Trophoblast cell (in vitro differentiated cells and primary cell): ENCODE measurements at regions not wholly inside any gene's neighbourhood (a gene's known extent, or its start where the extent isn't known, plus 50 kb on each side); places are given as distances from the start of the nearest gene placed in this dataset.

Experiments
- DNase-seq, 2 donors: peaks; one replicate each; pipeline ENCODE4 v3.0.0-alpha.2; 2016
- H2AFZ ChIP-seq: 2 replicates; pipeline ENCODE4 v1.6.1; 2013; ENCODE audit warnings: low read length, moderate library complexity, mild to moderate bottlenecking; ENCODE audit not compliant: insufficient read depth, poor library complexity
- H2AK5ac ChIP-seq: 2 replicates; pipeline ENCODE4 v1.6.1; 2013; ENCODE audit warnings: mild to moderate bottlenecking, low read length
- H2BK120ac ChIP-seq: 2 replicates; pipeline ENCODE4 v1.6.1; 2013; ENCODE audit warnings: low read length, mild to moderate bottlenecking, moderate library complexity; ENCODE audit not compliant: insufficient read depth, poor library complexity
- H2BK12ac ChIP-seq: 2 replicates; pipeline ENCODE4 v1.6.1; 2013; ENCODE audit warnings: mild to moderate bottlenecking, low read length, moderate library complexity
- H2BK5ac ChIP-seq: 2 replicates; pipeline ENCODE4 v1.6.1; 2013; ENCODE audit warnings: low read length, low read depth, moderate library complexity, mild to moderate bottlenecking; ENCODE audit not compliant: poor library complexity
- H3K14ac ChIP-seq: 2 replicates; pipeline ENCODE4 v1.6.1; 2013; ENCODE audit warnings: mild to moderate bottlenecking, low read length
- H3K18ac ChIP-seq: 2 replicates; pipeline ENCODE4 v1.6.1; 2013; ENCODE audit warnings: mild to moderate bottlenecking, low read length
- H3K23ac ChIP-seq: 2 replicates; pipeline ENCODE4 v1.6.1; 2013; ENCODE audit warnings: low read length
- H3K27ac ChIP-seq: 2 replicates; pipeline ENCODE4 v1.5.1; 2013; ENCODE audit warnings: low read depth, mild to moderate bottlenecking, inconsistent platforms, low read length, moderate library complexity
- H3K27me3 ChIP-seq: 2 replicates; pipeline ENCODE4 v1.6.1; 2013; ENCODE audit warnings: inconsistent platforms, mild to moderate bottlenecking, low read length, moderate library complexity; ENCODE audit not compliant: insufficient read depth
- H3K36me3 ChIP-seq, 2 experiments: 1 replicate in 1 of 2; 2 replicates in 1 of 2; pipeline ENCODE4 v1.6.1; 2013; ENCODE audit warnings: low read length in 2 of 2, mild to moderate bottlenecking in 2 of 2, moderate library complexity in 1 of 2; ENCODE audit not compliant: insufficient read depth in 2 of 2, control insufficient read depth in 1 of 2
- H3K4ac ChIP-seq: 2 replicates; pipeline ENCODE4 v1.6.1; 2013; ENCODE audit warnings: low read depth, mild to moderate bottlenecking, low read length, moderate library complexity
- H3K4me1 ChIP-seq, 2 experiments: 1 replicate in 1 of 2; 2 replicates in 1 of 2; pipeline ENCODE4 v1.6.1; 2013; ENCODE audit warnings: low read length in 2 of 2, mild to moderate bottlenecking in 2 of 2, moderate library complexity in 1 of 2; ENCODE audit not compliant: insufficient read depth in 2 of 2, control insufficient read depth in 1 of 2
- H3K4me2 ChIP-seq: 2 replicates; pipeline ENCODE4 v1.6.1; 2013; ENCODE audit warnings: inconsistent platforms, mild to moderate bottlenecking, low read length, moderate library complexity
- H3K4me3 ChIP-seq: 2 replicates; pipeline ENCODE4 v1.5.1; 2013; ENCODE audit warnings: mild to moderate bottlenecking, low read depth, low read length, inconsistent platforms
- H3K79me1 ChIP-seq: one replicate; pipeline ENCODE4 v1.6.1; 2013; ENCODE audit warnings: low read length
- H3K79me2 ChIP-seq: 2 replicates; pipeline ENCODE4 v1.6.1; 2013; ENCODE audit warnings: low read length, mild to moderate bottlenecking; ENCODE audit not compliant: control insufficient read depth, insufficient read depth, poor library complexity
- H3K9ac ChIP-seq: 2 replicates; pipeline ENCODE4 v1.6.1; 2013; ENCODE audit warnings: mild to moderate bottlenecking, low read length
- H3K9me3 ChIP-seq: 2 replicates; pipeline ENCODE4 v1.6.1; 2013; ENCODE audit warnings: low read depth, mild to moderate bottlenecking, control low read depth, inconsistent platforms, low read length; ENCODE audit not compliant: insufficient read depth
- H4K12ac ChIP-seq: 2 replicates; pipeline ENCODE4 v1.6.1; 2013; ENCODE audit warnings: low read depth, mild to moderate bottlenecking, low read length, moderate library complexity
- H4K8ac ChIP-seq: 2 replicates; pipeline ENCODE4 v1.6.1; 2013; ENCODE audit warnings: low read depth, mild to moderate bottlenecking, low read length, moderate library complexity
- H4K91ac ChIP-seq: one replicate; pipeline ENCODE4 v1.6.1; 2013; ENCODE audit warnings: low read depth, mild to moderate bottlenecking, low read length, moderate library complexity
- WGBS: extraction: QIAGEN DNeasy Blood & Tissue Kit; methylation state at CpG from one replicate; pipeline ENCODE4 v1.1.7; 2013; ENCODE audit warnings: missing lambda C conversion rate; ENCODE audit not compliant: insufficient read length, insufficient coverage; ENCODE audit errors: extremely low coverage; 5-methylcytosine and 5-hydroxymethylcytosine counted together

- Histone ChIP-seq H2BK12ac (no peak overlapping the region), H2BK5ac (no peak overlapping the region), H3K79me1 (no peaks in the 10 kb centered on the region), H3K79me2 (no peaks in the 10 kb centered on the region), H3K36me3 (no peaks in the 10 kb centered on the region), H3K18ac (no peak overlapping the region), H3K27me3 (no peaks in the 10 kb centered on the region), H4K8ac (no peak overlapping the region), H3K14ac (no peak overlapping the region), H3K9ac (no peak overlapping the region), H2BK120ac (no peak overlapping the region), H3K23ac (no peak overlapping the region), H3K4ac (no peak overlapping the region), H4K91ac (no peak overlapping the region), H3K4me1 (no peaks in the 10 kb centered on the region), H3K4me3 (no peak overlapping the region), H2AFZ (no peak overlapping the region), H4K12ac (no peak overlapping the region), H3K27ac (no peak overlapping the region), H3K4me2 (no peak overlapping the region), H2AK5ac (no peak overlapping the region), H3K9me3 (no peaks in the 10 kb centered on the region)
- DNase-seq = no peak
Measured at GRCh38 chr5:40321514-40321913, 358.2 kb upstream of the PTGER4 start.

GRCh38 chr5:40318395-40318794 lies 361.3 kb upstream of the PTGER4 start:
- H4K91ac ChIP-seq = no peak overlapping the region
- no peak overlapping the region for H3K14ac ChIP-seq
- no peak overlapping the region for H2AK5ac ChIP-seq
- DNase-seq = no peak
- H4K8ac ChIP-seq = no peak overlapping the region
- H3K4me1 ChIP-seq = no peaks in the 10 kb centered on the region
- no peak overlapping the region for H3K4me2 ChIP-seq
- H3K4me3 ChIP-seq = no peak overlapping the region
- H3K9me3 ChIP-seq = no peaks in the 10 kb centered on the region
- no peak overlapping the region for H2BK120ac ChIP-seq
- no peak overlapping the region for H3K18ac ChIP-seq
- H3K23ac ChIP-seq = no peak overlapping the region
- H3K79me2 ChIP-seq = no peaks in the 10 kb centered on the region
- no peak overlapping the region for H2AFZ ChIP-seq
- H3K79me1 ChIP-seq = no peaks in the 10 kb centered on the region
- no peak overlapping the region for H2BK5ac ChIP-seq
- no peaks in the 10 kb centered on the region for H3K36me3 ChIP-seq
- no peak overlapping the region for H3K4ac ChIP-seq
- H3K27ac ChIP-seq = no peak overlapping the region
- H4K12ac ChIP-seq = no peak overlapping the region
- no peaks in the 10 kb centered on the region for H3K27me3 ChIP-seq
- no peak overlapping the region for H3K9ac ChIP-seq
- H2BK12ac ChIP-seq = no peak overlapping the region

- H3K9ac ChIP-seq = no peak overlapping the region
- no peak overlapping the region for H3K4me2 ChIP-seq
- H3K79me1 ChIP-seq = no peaks in the 10 kb centered on the region
- DNase-seq = no peak
- H2BK12ac ChIP-seq = no peak overlapping the region
- H3K18ac ChIP-seq = no peak overlapping the region
- H3K27me3 ChIP-seq = no peaks in the 10 kb centered on the region
- no peak overlapping the region for H2AK5ac ChIP-seq
- no peak overlapping the region for H3K23ac ChIP-seq
- H4K91ac ChIP-seq = no peak overlapping the region
- no peak overlapping the region for H2BK5ac ChIP-seq
- no peak overlapping the region for H3K4ac ChIP-seq
- no peak overlapping the region for H3K4me3 ChIP-seq
- no peak overlapping the region for H4K8ac ChIP-seq
- no peaks in the 10 kb centered on the region for H3K79me2 ChIP-seq
- H3K4me1 ChIP-seq = no peaks in the 10 kb centered on the region
- H3K36me3 ChIP-seq = no peaks in the 10 kb centered on the region
- no CpG with 5 or more reads among the region's 3 CpGs for WGBS
- H4K12ac ChIP-seq = no peak overlapping the region
- H3K9me3 ChIP-seq = no peaks in the 10 kb centered on the region
- no peak overlapping the region for H3K27ac ChIP-seq
- no peak overlapping the region for H2BK120ac ChIP-seq
- H2AFZ ChIP-seq = no peak overlapping the region
- H3K14ac ChIP-seq = no peak overlapping the region
Measured at GRCh38 chr5:40317023-40317422, 362.7 kb upstream of the PTGER4 start.

- H3K14ac ChIP-seq = no peak overlapping the region
Measured at GRCh38 chr5:40315126-40315525, 364.6 kb upstream of the PTGER4 start.

GRCh38 chr5:40314275-40314674 lies 365.4 kb upstream of the PTGER4 start:
- H3K36me3 ChIP-seq = no peaks in the 10 kb centered on the region
- H2BK12ac ChIP-seq = no peak overlapping the region
- no peak overlapping the region for H4K12ac ChIP-seq
- H2BK5ac ChIP-seq = no peak overlapping the region
- H3K4me1 ChIP-seq = no peaks in the 10 kb centered on the region
- no peak overlapping the region for H3K27ac ChIP-seq
- H3K18ac ChIP-seq = no peak overlapping the region
- H3K4ac ChIP-seq = no peak overlapping the region
- H3K23ac ChIP-seq = no peak overlapping the region
- H2BK120ac ChIP-seq = no peak overlapping the region
- no peaks in the 10 kb centered on the region for H3K27me3 ChIP-seq
- no peak overlapping the region for H3K4me3 ChIP-seq
- no peak overlapping the region for H4K8ac ChIP-seq
- H3K79me2 ChIP-seq = no peaks in the 10 kb centered on the region
- no peaks in the 10 kb centered on the region for H3K79me1 ChIP-seq
- H4K91ac ChIP-seq = no peak overlapping the region
- H3K14ac ChIP-seq = no peak overlapping the region
- H3K4me2 ChIP-seq = no peak overlapping the region
- no peak for DNase-seq
- no CpG with 5 or more reads among the region's 2 CpGs for WGBS
- no peaks in the 10 kb centered on the region for H3K9me3 ChIP-seq
- H3K9ac ChIP-seq = no peak overlapping the region
- no peak overlapping the region for H2AK5ac ChIP-seq
- no peak overlapping the region for H2AFZ ChIP-seq

More at GRCh38 chr5:40315126-40315525, 364.6 kb upstream of the PTGER4 start:
- WGBS = no CpG with 5 or more reads among the region's 1 CpG
- H3K4ac ChIP-seq = no peak overlapping the region
- DNase-seq = no peak
- no peak overlapping the region for H2BK5ac ChIP-seq
- H3K27me3 ChIP-seq = no peaks in the 10 kb centered on the region
- H2AFZ ChIP-seq = no peak overlapping the region
- H3K79me2 ChIP-seq = no peaks in the 10 kb centered on the region
- H3K4me2 ChIP-seq = no peak overlapping the region
- H2BK12ac ChIP-seq = no peak overlapping the region
- no peak overlapping the region for H3K18ac ChIP-seq
- no peaks in the 10 kb centered on the region for H3K79me1 ChIP-seq
- no peak overlapping the region for H3K4me3 ChIP-seq
- H4K12ac ChIP-seq = no peak overlapping the region
- H3K36me3 ChIP-seq = no peaks in the 10 kb centered on the region
- no peak overlapping the region for H3K27ac ChIP-seq
- H4K91ac ChIP-seq = no peak overlapping the region
- H3K23ac ChIP-seq = no peak overlapping the region
- H4K8ac ChIP-seq = no peak overlapping the region
- no peaks in the 10 kb centered on the region for H3K4me1 ChIP-seq
- H2BK120ac ChIP-seq = no peak overlapping the region
- H3K9ac ChIP-seq = no peak overlapping the region
- H2AK5ac ChIP-seq = no peak overlapping the region
- no peaks in the 10 kb centered on the region for H3K9me3 ChIP-seq
